ENCODE measurements at regions not wholly inside any gene's neighbourhood (a gene's known extent, or its start where the extent isn't known, plus 50 kb on each side); places are given as distances from the start of the nearest gene placed in this dataset.

- TF ChIP-seq CTCF (IDR thresholded peaks at IDR 0.05) (peak; percentile 99), MEF2A (IDR thresholded peaks at IDR 0.05; ENCODE audit: borderline replicate concordance, low read depth) (no peak), SMC3 (IDR thresholded peaks at IDR 0.05; ENCODE audit: low read depth, low read length) (peak; percentile 97), EZH2phosphoT487 (IDR thresholded peaks at IDR 0.05; ENCODE audit: borderline replicate concordance, low read depth) (no peak), IRF3 (IDR thresholded peaks at IDR 0.05; ENCODE audit: low read depth, low read length) (no peak), RAD21 (IDR thresholded peaks at IDR 0.05; ENCODE audit: low read length) (peak; percentile 100), JUND (IDR thresholded peaks at IDR 0.05) (no peak), TAF1 (IDR thresholded peaks at IDR 0.05; ENCODE audit: borderline replicate concordance, low read depth, low read length) (no peak), GABPA (IDR thresholded peaks at IDR 0.05; ENCODE audit: low read depth) (no peak)
- TF ChIP-seq, protein P1, sequence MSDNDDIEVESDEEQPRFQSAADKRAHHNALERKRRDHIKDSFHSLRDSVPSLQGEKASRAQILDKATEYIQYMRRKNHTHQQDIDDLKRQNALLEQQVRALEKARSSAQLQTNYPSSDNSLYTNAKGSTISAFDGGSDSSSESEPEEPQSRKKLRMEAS (IDR thresholded peaks at IDR 0.05; ENCODE audit: low read depth) = no peak
Observed at GRCh38 chr7:131688738-131689661, 132.6 kb upstream of the PODXL start.

All from SK-N-SH (cell line).